NCI-H460 (cell line): ENCODE measurements at regions not wholly inside any gene's neighbourhood (a gene's known extent, or its start where the extent isn't known, plus 50 kb on each side); places are given as distances from the start of the nearest gene placed in this dataset.
"Not testable (repeated sequence)": the region's sequence is repeated elsewhere in the genome, so short reads cannot be mapped to it uniquely, and the experiment has no call there.

Experiments
- DNase-seq: peaks from one replicate; pipeline ENCODE4 v3.0.0-alpha.2; 2016; ENCODE audit warnings: low read depth; ENCODE audit errors: extremely low read depth

- DNase-seq: not testable (repeated sequence)
Measured at GRCh38 chr1:121048769-121049443, 135.2 kb downstream of the FAM72B start.

GRCh38 chr1:121050097-121050496 lies 134.0 kb downstream of the FAM72B start:
- not testable (repeated sequence) for DNase-seq

- not testable (repeated sequence) for DNase-seq
Measured at GRCh38 chr1:121051161-121051790, 132.9 kb downstream of the FAM72B start.

DNA sequence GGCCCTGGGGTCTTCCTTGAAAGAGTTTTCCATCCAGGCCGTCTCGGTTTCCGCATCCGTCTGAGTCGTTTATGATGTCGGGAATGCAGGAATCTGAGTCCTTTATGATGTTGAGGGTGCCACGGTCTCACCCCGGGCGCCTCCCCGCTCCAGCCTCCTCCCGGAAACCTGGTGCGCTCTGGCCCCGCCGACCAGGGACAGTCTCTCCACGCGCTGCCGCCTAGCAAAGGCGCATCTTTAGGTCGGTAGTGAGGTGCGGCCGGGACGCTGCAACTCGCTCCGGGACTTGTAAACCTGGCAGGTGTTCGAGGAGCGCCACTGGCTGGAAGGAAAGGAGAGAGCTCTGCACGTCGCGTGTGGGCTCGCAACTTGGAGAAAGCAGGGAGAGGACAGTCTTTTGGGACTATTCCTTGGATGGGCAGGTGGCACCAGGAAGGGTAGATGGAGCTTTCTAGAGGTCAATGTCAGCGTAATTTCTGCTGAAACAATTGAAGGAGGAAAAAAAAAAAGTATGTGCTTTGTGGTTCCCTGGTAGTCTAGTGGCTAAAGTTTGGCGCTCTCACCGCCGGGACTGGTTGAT lies 132.0 kb downstream of the FAM72B start:
- DNase-seq: not testable (repeated sequence)

GRCh38 chr1:121054928-121055327 lies 129.2 kb downstream of the FAM72B start:
- not testable (repeated sequence) for DNase-seq

- not testable (repeated sequence) for DNase-seq
Measured at GRCh38 chr1:121066925-121067324, 117.2 kb downstream of the FAM72B start.

DNA sequence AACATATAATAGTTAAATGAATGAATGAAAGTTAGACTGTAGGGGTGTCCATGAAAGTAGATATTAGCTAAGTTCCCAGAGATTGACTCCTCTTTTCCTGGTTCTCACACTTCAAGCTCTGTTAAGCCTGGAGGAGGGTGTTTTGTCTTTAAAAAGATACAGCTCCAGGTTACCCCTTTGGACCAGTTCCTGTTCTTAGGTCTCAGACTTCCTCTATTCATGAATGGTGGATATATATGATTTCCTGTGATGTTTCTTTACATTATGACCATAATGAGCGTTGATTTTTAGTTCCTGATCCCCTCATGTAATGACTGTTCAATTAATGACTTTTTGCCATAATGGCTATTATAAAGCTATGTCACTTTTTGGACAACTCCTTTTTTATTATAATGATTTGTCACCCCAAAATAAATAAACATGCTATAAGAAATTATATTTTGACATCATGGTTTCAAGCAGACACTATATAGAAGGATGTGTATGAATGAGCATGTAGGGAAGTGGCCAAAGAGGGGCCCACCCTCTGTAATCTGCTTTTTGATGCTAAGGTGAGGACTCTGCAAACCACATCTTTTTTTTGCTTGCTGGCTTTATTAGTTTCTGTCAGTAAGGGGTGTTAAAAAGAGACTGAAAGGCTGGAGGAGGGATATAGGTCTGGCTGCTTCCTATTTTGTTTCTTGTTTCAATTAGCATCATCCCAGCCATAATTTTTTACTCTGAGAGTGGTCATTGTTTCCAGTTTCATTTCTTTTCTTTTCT lies 115.2 kb downstream of the FAM72B start:
- not testable (repeated sequence) for DNase-seq

GRCh38 chr1:121073852-121074251 lies 110.3 kb downstream of the FAM72B start:
- not testable (repeated sequence) for DNase-seq

DNA sequence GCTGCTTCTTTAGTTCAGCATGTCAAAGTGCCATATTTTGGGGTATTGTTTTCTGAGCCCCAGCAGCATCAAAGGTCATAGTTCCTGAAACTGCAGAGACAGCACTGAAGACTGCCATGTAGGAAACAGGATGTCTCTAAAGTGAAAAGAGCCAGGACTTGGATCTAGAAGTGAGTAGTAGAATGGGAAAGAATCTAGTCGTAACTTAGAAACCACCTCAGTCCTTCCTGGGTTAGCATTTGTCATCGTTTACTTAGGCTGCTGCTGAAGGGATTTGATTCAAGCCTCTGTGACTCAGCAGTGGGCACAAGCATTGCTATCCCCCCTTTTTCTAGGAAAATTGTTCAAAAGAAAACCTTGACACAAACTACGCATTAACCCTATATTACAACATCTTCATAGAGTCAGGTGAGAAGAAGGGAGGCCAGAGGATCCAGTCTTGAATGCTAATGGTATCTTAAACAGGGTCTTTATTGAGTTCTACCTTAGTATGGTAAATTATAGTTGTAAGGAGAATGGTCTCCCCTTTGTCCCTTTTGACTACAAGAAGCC lies 108.8 kb downstream of the FAM72B start:
- DNase-seq: not testable (repeated sequence)

- not testable (repeated sequence) for DNase-seq
Measured at GRCh38 chr1:121076674-121077073, 107.5 kb downstream of the FAM72B start.

DNA sequence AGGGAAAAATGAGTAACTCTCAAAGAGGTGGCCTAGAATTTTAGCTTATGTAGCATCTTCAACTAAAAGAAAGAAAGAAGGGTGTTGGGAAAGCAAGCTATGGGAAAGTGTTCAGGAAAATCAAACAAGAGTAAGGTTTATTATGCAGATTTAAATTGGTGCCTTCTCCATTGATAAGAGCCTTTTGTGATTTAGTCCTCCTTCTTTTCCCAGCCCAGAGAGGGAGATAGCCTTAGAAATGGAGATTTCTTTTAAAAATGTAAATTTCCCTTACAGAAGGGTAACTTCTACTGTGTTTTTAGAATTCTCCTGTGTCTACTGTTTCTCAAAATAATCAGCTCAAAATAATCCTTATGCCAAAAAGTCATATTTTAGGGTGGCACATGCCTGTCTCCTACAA lies 104.5 kb downstream of the FAM72B start:
- not testable (repeated sequence) for DNase-seq

DNA sequence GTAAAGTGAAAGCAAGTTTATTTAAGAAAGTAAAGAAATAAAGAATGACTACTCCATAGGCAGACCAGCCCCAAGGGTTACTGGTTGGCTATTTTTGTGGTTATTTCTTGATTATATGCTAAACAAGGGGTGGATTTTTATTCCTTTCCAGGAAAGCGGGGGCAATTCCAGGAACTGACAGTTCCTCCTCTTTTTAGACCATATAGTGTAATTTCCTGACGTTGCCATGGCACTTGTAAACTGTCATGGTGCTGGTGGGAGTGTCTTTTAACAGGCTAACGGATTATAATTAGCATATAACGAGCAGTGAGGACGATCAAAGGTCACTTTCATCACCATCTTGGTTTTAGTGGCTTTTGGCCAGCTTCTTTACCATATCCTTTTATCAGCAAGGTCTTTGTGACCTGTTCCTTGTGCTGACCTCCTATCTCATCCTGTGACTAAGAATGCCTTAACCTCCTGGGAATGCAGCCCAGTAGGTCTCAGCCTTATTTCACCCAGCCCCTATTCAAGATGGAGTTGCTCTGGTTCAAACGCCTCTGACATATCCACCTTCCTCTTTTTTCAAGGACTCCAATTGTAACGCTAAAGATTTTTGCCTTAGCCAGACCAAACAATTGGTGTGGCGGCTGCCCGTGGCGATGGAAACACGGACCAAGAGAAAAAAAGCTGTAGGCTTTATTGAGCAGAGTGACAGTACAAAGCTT lies 103.8 kb downstream of the FAM72B start:
- not testable (repeated sequence) for DNase-seq

DNA sequence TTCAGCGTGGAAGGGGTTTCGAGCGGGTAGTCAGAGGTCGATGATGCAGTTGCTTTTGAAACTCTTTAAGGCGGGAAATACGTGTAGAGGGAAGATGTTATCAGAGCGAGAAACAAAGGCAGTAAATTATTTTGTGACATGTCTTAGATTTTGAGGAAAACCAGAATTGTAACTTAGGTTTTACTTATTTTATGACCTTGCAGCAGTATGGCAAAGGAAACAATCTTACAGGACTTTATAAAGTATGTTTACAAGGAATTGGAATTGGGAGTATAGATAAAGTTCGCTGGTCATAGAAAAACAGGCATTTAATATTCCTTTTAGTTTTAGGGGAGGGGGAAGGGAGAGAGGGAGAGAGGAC lies 103.3 kb downstream of the FAM72B start:
- DNase-seq: not testable (repeated sequence)

- not testable (repeated sequence) for DNase-seq
Measured at GRCh38 chr1:121081625-121082199, 102.4 kb downstream of the FAM72B start.

- DNase-seq: not testable (repeated sequence)
Measured at GRCh38 chr1:121082995-121083394, 101.1 kb downstream of the FAM72B start.

GRCh38 chr1:121086249-121086648 lies 97.9 kb downstream of the FAM72B start:
- not testable (repeated sequence) for DNase-seq

DNA sequence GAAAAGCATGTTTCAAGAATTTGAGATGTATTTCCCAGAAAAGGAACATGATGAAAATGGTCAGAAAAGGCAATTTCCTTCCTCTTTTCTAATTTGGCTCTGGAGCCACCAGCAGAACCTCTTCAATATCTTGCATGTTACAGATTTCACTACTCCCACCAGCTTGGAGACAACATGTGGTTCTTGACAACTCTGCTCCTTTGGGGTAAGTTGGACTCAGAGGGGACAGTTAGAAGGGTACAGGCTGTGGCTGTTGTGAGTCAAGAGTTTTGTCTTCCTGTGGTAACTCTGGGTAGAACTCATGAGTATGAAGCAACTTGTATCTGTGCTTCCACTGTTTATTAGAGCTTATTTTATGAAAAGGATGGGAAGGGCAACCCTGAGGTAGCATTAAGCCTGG lies 96.9 kb downstream of the FAM72B start:
- not testable (repeated sequence) for DNase-seq

- DNase-seq: not testable (repeated sequence)
Measured at GRCh38 chr1:121088568-121088967, 95.6 kb downstream of the FAM72B start.

GRCh38 chr1:121092329-121092968 lies 91.7 kb downstream of the FAM72B start:
- DNase-seq: not testable (repeated sequence)
